ENCODE measurements at regions not wholly inside any gene's neighbourhood (a gene's known extent, or its start where the extent isn't known, plus 50 kb on each side); places are given as distances from the start of the nearest gene placed in this dataset.

- in situ Hi-C loops (cut with HindIII; ENCODE audit: low pct_unique_long_range_greater_than_20kb, low sequenced_read_pairs), result no loop called here
- DNase-seq (ENCODE audit: low read depth), result peak; percentile 31
Measured at GRCh38 chr13:29676941-29677452, 81.5 kb upstream of the SLC7A1 start.

- peak; percentile 39 for DNase-seq (ENCODE audit: low read depth)
- in situ Hi-C loops (cut with HindIII; ENCODE audit: low pct_unique_long_range_greater_than_20kb, low sequenced_read_pairs), result no loop called here
Measured at GRCh38 chr13:29676535-29676934, 81.0 kb upstream of the SLC7A1 start.

DNA sequence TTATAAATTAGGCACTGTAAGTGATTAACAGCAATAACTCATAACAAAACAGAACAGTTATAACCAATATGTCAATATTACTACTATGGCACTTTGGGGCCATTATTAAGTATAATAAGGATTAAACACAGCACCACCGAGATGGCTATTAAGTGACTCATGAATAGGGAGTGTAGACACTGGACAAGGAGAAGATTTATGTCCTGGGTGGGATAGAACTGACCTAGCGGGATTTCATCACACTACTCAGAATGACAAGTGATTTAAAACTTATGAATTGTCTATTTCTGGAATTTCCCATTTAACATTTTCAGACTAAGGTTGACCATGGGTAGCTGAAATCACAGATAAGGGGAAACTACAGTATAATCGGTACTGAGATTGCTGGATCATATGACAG is 79.0 kb upstream of the SLC7A1 start:
- in situ Hi-C loops (cut with HindIII; ENCODE audit: low pct_unique_long_range_greater_than_20kb, low sequenced_read_pairs), result no loop called here
- DNase-seq (ENCODE audit: low read depth), result peak; percentile 22

DNA sequence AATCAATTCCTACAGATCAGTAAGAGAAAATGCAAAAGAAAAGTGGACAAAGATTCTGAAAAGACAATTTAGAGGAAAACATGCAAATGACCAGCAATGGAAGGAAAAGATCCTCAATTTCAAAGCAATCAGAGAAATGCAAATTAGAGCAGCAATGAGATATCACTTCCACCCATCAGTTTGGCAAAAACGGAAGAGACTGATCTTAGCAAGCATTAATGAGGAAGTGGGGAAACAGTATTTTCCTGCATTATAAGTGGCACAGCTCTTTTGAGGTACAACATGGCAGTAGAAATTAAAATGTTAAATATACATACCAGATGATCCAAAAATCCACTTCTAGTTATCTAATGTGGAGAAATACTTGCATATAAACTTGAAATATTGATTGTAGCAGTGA is 69.1 kb upstream of the SLC7A1 start:
- no peak for DNase-seq (ENCODE audit: low read depth)
- in situ Hi-C loops (cut with HindIII; ENCODE audit: low pct_unique_long_range_greater_than_20kb, low sequenced_read_pairs), result no loop called here

- in situ Hi-C loops (cut with HindIII; ENCODE audit: low pct_unique_long_range_greater_than_20kb, low sequenced_read_pairs), result no loop called here
- DNase-seq (ENCODE audit: low read depth), result no peak
Measured at GRCh38 chr13:29654843-29655547, 59.5 kb upstream of the SLC7A1 start.

GRCh38 chr13:29654384-29654783 is 58.9 kb upstream of the SLC7A1 start:
- DNase-seq (ENCODE audit: low read depth), result no peak

GRCh38 chr13:29648760-29649159 is 53.3 kb upstream of the SLC7A1 start:
- in situ Hi-C loops (cut with HindIII; ENCODE audit: low pct_unique_long_range_greater_than_20kb, low sequenced_read_pairs), result no loop called here
- DNase-seq (ENCODE audit: low read depth), result no peak

More at GRCh38 chr13:29654384-29654783, 58.9 kb upstream of the SLC7A1 start:
- in situ Hi-C loops (cut with HindIII; ENCODE audit: low pct_unique_long_range_greater_than_20kb, low sequenced_read_pairs), result no loop called here

All from Caki2 (cell line).